GDM1 (cell line): ENCODE measurements at regions not wholly inside any gene's neighbourhood (a gene's known extent, or its start where the extent isn't known, plus 50 kb on each side); places are given as distances from the start of the nearest gene placed in this dataset.
"Not testable (repeated sequence)": the region's sequence is repeated elsewhere in the genome, so short reads cannot be mapped to it uniquely, and the experiment has no call there.

ENCODE experiments used
- DNase-seq: peaks from one replicate; lab custom pipeline; 2025; lab: John Stamatoyannopoulos, UW

- no peak for DNase-seq
These were observed 154.6 kb downstream of the ADSS2 start for GRCh38 chr1:244297087-244297486.

GRCh38 chr1:244297616-244298015, 154.1 kb downstream of the ADSS2 start:
- DNase-seq, result no peak

- DNase-seq, result not testable (repeated sequence)
These were observed 151.7 kb downstream of the ADSS2 start for GRCh38 chr1:244300029-244300375.

GRCh38 chr1:244301595-244302130, 150.0 kb downstream of the ADSS2 start:
- no peak for DNase-seq

- DNase-seq, result no peak
These were observed 148.7 kb downstream of the ADSS2 start for GRCh38 chr1:244302876-244303609.

- no peak for DNase-seq
These were observed 148.1 kb downstream of the ADSS2 start for GRCh38 chr1:244303610-244303969.

GRCh38 chr1:244304156-244304555, 147.6 kb downstream of the ADSS2 start:
- no peak for DNase-seq

GRCh38 chr1:244304656-244305055, 147.1 kb downstream of the ADSS2 start:
- no peak for DNase-seq

- no peak for DNase-seq
These were observed 145.8 kb downstream of the ADSS2 start for GRCh38 chr1:244305776-244306341.

GRCh38 chr1:244306544-244306943, 145.2 kb downstream of the ADSS2 start:
- no peak for DNase-seq

- DNase-seq, result not testable (repeated sequence)
These were observed 142.5 kb downstream of the ADSS2 start for GRCh38 chr1:244309191-244309590.

GRCh38 chr1:244311784-244312532, 139.8 kb downstream of the ADSS2 start:
- DNase-seq, result no peak

- DNase-seq, result no peak
These were observed 138.4 kb downstream of the ADSS2 start for GRCh38 chr1:244313346-244313745.

- no peak for DNase-seq
These were observed 136.7 kb downstream of the ADSS2 start for GRCh38 chr1:244314921-244315559.

- DNase-seq, result no peak
These were observed 135.7 kb downstream of the ADSS2 start for GRCh38 chr1:244315996-244316395.

- no peak for DNase-seq
These were observed 135.3 kb downstream of the ADSS2 start for GRCh38 chr1:244316407-244316806.

- DNase-seq, result no peak
These were observed 134.6 kb downstream of the ADSS2 start for GRCh38 chr1:244316986-244317655.

- DNase-seq, result no peak
These were observed 133.6 kb downstream of the ADSS2 start for GRCh38 chr1:244318078-244318477.

GRCh38 chr1:244318512-244318911, 133.2 kb downstream of the ADSS2 start:
- DNase-seq, result no peak

- peak; percentile 70 for DNase-seq
These were observed 132.2 kb downstream of the ADSS2 start for GRCh38 chr1:244319283-244320132.

- no peak for DNase-seq
These were observed 129.5 kb downstream of the ADSS2 start for GRCh38 chr1:244322181-244322580.
